ENCODE measurements at regions not wholly inside any gene's neighbourhood (a gene's known extent, or its start where the extent isn't known, plus 50 kb on each side); places are given as distances from the start of the nearest gene placed in this dataset.

- TF ChIP-seq CHD7 (IDR thresholded peaks at IDR 0.05; ENCODE audit: insufficient replicate concordance, low read length) = peak; percentile 44
- TF ChIP-seq E2F6 (IDR thresholded peaks at IDR 0.05) = peak; percentile 25; the same call in 1 of the 2 replicates
- peak; percentile 35 to 44; a peak in 3 of 4 replicates for TF ChIP-seq RAD21 (IDR thresholded peaks at IDR 0.05 in 1 of 2, conservative IDR thresholded peaks at IDR 0.05 in 1 of 2; ENCODE audit: low read depth in 2 of 2, low read length in 2 of 2)
- peak; percentile 54; the same call in 1 of the 2 replicates for TF ChIP-seq YY1 (IDR thresholded peaks at IDR 0.05; ENCODE audit: low read depth, low read length)
- TF ChIP-seq SIRT6 (IDR thresholded peaks at IDR 0.05; ENCODE audit: low read length) = no peak
- TF ChIP-seq JUND (IDR thresholded peaks at IDR 0.05; ENCODE audit: low read length) = peak; percentile 29; the same call in 1 of the 2 replicates
- peak; percentile 71 for TF ChIP-seq NANOG (IDR thresholded peaks at IDR 0.05; ENCODE audit: insufficient read depth, low read depth, low read length, poor library complexity, severe bottlenecking)
- TF ChIP-seq TEAD4 (IDR thresholded peaks at IDR 0.05; ENCODE audit: low read depth, low read length) = peak; percentile 18; the same call in 1 of the 2 replicates
These were observed 943.1 kb downstream of the ARAP2 start (continued) for GRCh38 chr4:35300996-35301774.
